H1 (cell line): ENCODE measurements at regions not wholly inside any gene's neighbourhood (a gene's known extent, or its start where the extent isn't known, plus 50 kb on each side); places are given as distances from the start of the nearest gene placed in this dataset.

ENCODE experiments used
- CTCF ChIA-PET: fragments of 300-600 bp; sonication (Branson Sonifier 250); formaldehyde crosslinking; loops from one replicate; lab custom pipeline; 2021; ENCODE audit not compliant: partially characterized antibody; lab: Charles Lee
- POLR2A ChIA-PET: fragments of 300-600 bp; sonication (Branson Sonifier 250); formaldehyde crosslinking; loops from one replicate; lab custom pipeline; 2021; ENCODE audit warnings: inconsistent platforms; ENCODE audit not compliant: partially characterized antibody; lab: Charles Lee
- DNase-seq, 2 experiments: peaks; one replicate each; pipeline versions ENCODE4 v3.0.0 to v3.0.0-alpha.2; 2010 to 2022; ENCODE audit warnings: low spot score in 2 of 2, low read depth in 1 of 2, mixed read lengths in 1 of 2
- FAIRE-seq: peaks from 2 replicates; lab custom pipeline; 2011; peaks lifted over from hg19 to GRCh38; lab: Jason Lieb, UNC
- H2AFZ ChIP-seq: 2 replicates; pipeline ENCODE4 v1.8.1; 2012; ENCODE audit warnings: low read length, inconsistent platforms
- H2AK5ac ChIP-seq: 2 replicates; pipeline ENCODE4 v1.6.1; 2013; ENCODE audit warnings: low read depth, low read length
- H2BK120ac ChIP-seq: replicated peaks from 2 replicates; pipeline ENCODE3; 2013; ENCODE audit warnings: low read depth, low read length, inconsistent platforms
- H2BK12ac ChIP-seq: 2 replicates; pipeline ENCODE4 v1.6.1; 2013; ENCODE audit warnings: low read depth, low read length
- H2BK15ac ChIP-seq: 2 replicates; pipeline ENCODE4 v1.6.1; 2013; ENCODE audit warnings: low read length
- H2BK20ac ChIP-seq: 2 replicates; pipeline ENCODE4 v1.6.1; 2013; ENCODE audit warnings: low read length
- H2BK5ac ChIP-seq: 2 replicates; pipeline ENCODE4 v1.6.1; 2013; ENCODE audit warnings: low read depth, low read length
- H3K14ac ChIP-seq: 2 replicates; pipeline ENCODE4 v1.6.1; 2013; ENCODE audit warnings: inconsistent platforms; ENCODE audit not compliant: insufficient read length
- H3K18ac ChIP-seq: 2 replicates; pipeline ENCODE4 v1.6.1; 2013; ENCODE audit warnings: low read length; ENCODE audit errors: extremely low read depth
- H3K23ac ChIP-seq: 2 replicates; pipeline ENCODE4 v1.6.1; 2013; ENCODE audit warnings: inconsistent platforms; ENCODE audit not compliant: insufficient read length
- H3K23me2 ChIP-seq: 2 replicates; pipeline ENCODE4 v1.6.1; 2013; ENCODE audit warnings: low read depth, low read length
- H3K27ac ChIP-seq: 2 replicates; pipeline ENCODE4 v1.6.1; 2011; ENCODE audit warnings: low read depth, low read length, inconsistent platforms
- H3K27me3 ChIP-seq, 4 experiments: replicated peaks in 1 of 4; 1 replicate in 1 of 4; 2 replicates in 3 of 4; pipeline versions ENCODE4 v1.6.1 to v1.8.1; 2011 to 2013; ENCODE audit warnings: low read length in 3 of 4, mild to moderate bottlenecking in 3 of 4, inconsistent platforms in 2 of 4, mixed read lengths in 2 of 4, moderate library complexity in 1 of 4; ENCODE audit not compliant: control insufficient read depth in 3 of 4, insufficient read depth in 3 of 4; ENCODE audit errors: extremely low read depth in 1 of 4
- H3K36me3 ChIP-seq, 4 experiments: 2 replicates each; pipeline versions ENCODE4 v1.6.1 to v1.8.1; 2011 to 2013; ENCODE audit warnings: mild to moderate bottlenecking in 4 of 4, low read length in 3 of 4, moderate library complexity in 2 of 4, control low read depth in 1 of 4, inconsistent platforms in 1 of 4; ENCODE audit not compliant: insufficient read depth in 4 of 4, control insufficient read depth in 2 of 4
- H3K4ac ChIP-seq: replicated peaks from 2 replicates; pipeline ENCODE3; 2013; ENCODE audit warnings: low read length, low read depth, mixed read lengths, inconsistent platforms; ENCODE audit not compliant: insufficient read length
- H3K4me1 ChIP-seq, 4 experiments: replicated peaks in 1 of 4; 1 replicate in 1 of 4; 2 replicates in 3 of 4; pipeline versions ENCODE4 v1.6.1 to v1.8.1; 2011 to 2013; ENCODE audit warnings: low read length in 3 of 4, inconsistent platforms in 2 of 4, mixed read lengths in 1 of 4; ENCODE audit not compliant: insufficient read depth in 4 of 4, control insufficient read depth in 3 of 4
- H3K4me2 ChIP-seq, 2 experiments: 2 replicates each; pipeline versions ENCODE4 v1.6.1 to v1.8.1; 2011 to 2013; ENCODE audit warnings: low read depth in 2 of 2, low read length in 2 of 2, control low read depth in 1 of 2, inconsistent platforms in 1 of 2, mild to moderate bottlenecking in 1 of 2; ENCODE audit not compliant: insufficient read depth in 1 of 2
- H3K4me3 ChIP-seq, 4 experiments: fragments of 200-600, 300-600 bp in 1 of 4; sonication (generic), shearing (Covaris generic), sonication (Bioruptor Twin) in 1 of 4; 2 replicates each; pipeline versions ENCODE4 v1.5.1 to v1.8.1; 2011 to 2016; ENCODE audit warnings: low read length in 4 of 4, low read depth in 3 of 4, control low read depth in 2 of 4, inconsistent platforms in 2 of 4, mild to moderate bottlenecking in 2 of 4, mixed read lengths in 1 of 4, moderate library complexity in 1 of 4; ENCODE audit not compliant: insufficient read depth in 2 of 4; ENCODE audit errors: extremely low read depth in 1 of 4
- H3K56ac ChIP-seq: replicated peaks from 2 replicates; pipeline ENCODE3; 2013; ENCODE audit warnings: low read depth, mild to moderate bottlenecking, mixed read lengths, low read length, inconsistent platforms; ENCODE audit not compliant: insufficient read length
- H3K79me1 ChIP-seq: 2 replicates; pipeline ENCODE4 v1.6.1; 2013; ENCODE audit warnings: low read depth, low read length, control low read depth
- H3K79me2 ChIP-seq, 2 experiments: 2 replicates each; pipeline versions ENCODE4 v1.6.1 to v1.8.1; 2012 to 2013; ENCODE audit warnings: low read length in 2 of 2, mild to moderate bottlenecking in 2 of 2, inconsistent platforms in 1 of 2; ENCODE audit not compliant: insufficient read depth in 2 of 2, control insufficient read depth in 1 of 2
- H3K9ac ChIP-seq, 4 experiments: replicated peaks in 1 of 4; 1 replicate in 1 of 4; 2 replicates in 3 of 4; pipeline versions ENCODE4 v1.6.1 to v1.8.1; 2011 to 2013; ENCODE audit warnings: low read depth in 3 of 4, low read length in 3 of 4, control low read depth in 2 of 4, mild to moderate bottlenecking in 2 of 4, moderate library complexity in 2 of 4, inconsistent platforms in 1 of 4; ENCODE audit errors: extremely low read depth in 1 of 4
- H3K9me3 ChIP-seq, 2 experiments: 2 replicates each; pipeline versions ENCODE4 v1.6.1 to v1.8.1; 2012 to 2013; ENCODE audit warnings: mild to moderate bottlenecking in 2 of 2, moderate library complexity in 2 of 2, control low read depth in 1 of 2, inconsistent platforms in 1 of 2, low read depth in 1 of 2, low read length in 1 of 2, mixed read lengths in 1 of 2; ENCODE audit not compliant: insufficient read depth in 2 of 2
- H4K20me1 ChIP-seq, 2 experiments: replicated peaks in 1 of 2; 2 replicates each; pipeline versions ENCODE3 to v1.8.1; 2011 to 2013; ENCODE audit warnings: inconsistent platforms in 2 of 2, low read length in 2 of 2, mild to moderate bottlenecking in 1 of 2; ENCODE audit not compliant: insufficient read depth in 2 of 2, control insufficient read depth in 1 of 2
- H4K5ac ChIP-seq: 2 replicates; pipeline ENCODE4 v1.6.1; 2013; ENCODE audit warnings: low read length, low read depth, mixed read lengths, inconsistent platforms; ENCODE audit not compliant: insufficient read length
- H4K8ac ChIP-seq: 2 replicates; pipeline ENCODE4 v1.8.0; 2013; ENCODE audit warnings: mild to moderate bottlenecking, moderate library complexity, low read length, inconsistent platforms; ENCODE audit not compliant: insufficient read depth; ENCODE audit errors: extremely low read depth
- H4K91ac ChIP-seq: replicated peaks from 2 replicates; pipeline ENCODE3; 2013; ENCODE audit warnings: low read length, mixed read lengths, inconsistent platforms; ENCODE audit not compliant: insufficient read length
- BACH1 ChIP-seq: IDR thresholded peaks from 2 replicates; pipeline ENCODE4 v1.6.1; 2012; ENCODE audit warnings: low read length, improper control_type of control experiment
- CEBPB ChIP-seq: IDR thresholded peaks from 2 replicates; pipeline ENCODE4 v1.6.1; 2012; ENCODE audit warnings: low read depth, low read length
- CHD2 ChIP-seq: IDR thresholded peaks from 2 replicates; pipeline ENCODE4 v1.6.1; 2012; ENCODE audit warnings: low read length, improper control_type of control experiment
- CREB1 ChIP-seq: IDR thresholded peaks from 2 replicates; pipeline ENCODE4 v1.6.1; 2012; ENCODE audit warnings: inconsistent platforms
- FOSL1 ChIP-seq: IDR thresholded peaks from 2 replicates; pipeline ENCODE4 v1.6.1; 2011; ENCODE audit warnings: mild to moderate bottlenecking, low read depth, low read length, moderate library complexity; ENCODE audit not compliant: insufficient read depth
- KDM1A ChIP-seq: fragments of 200-600, 300-600 bp; sonication (generic); IDR thresholded peaks from 2 replicates; pipeline ENCODE4 v1.7.1; 2016; ENCODE audit warnings: mild to moderate bottlenecking, low read length, borderline replicate concordance
- KDM4A ChIP-seq: IDR thresholded peaks from one replicate; pipeline ENCODE4 v1.7.1; 2012; ENCODE audit warnings: low read depth, mild to moderate bottlenecking, moderate library complexity, low read length, inconsistent platforms; ENCODE audit not compliant: severe bottlenecking
- MAFK ChIP-seq: IDR thresholded peaks from 2 replicates; pipeline ENCODE4 v1.6.1; 2012; ENCODE audit warnings: low read depth, mild to moderate bottlenecking, improper control_type of control experiment, low read length
- PHF8 ChIP-seq: fragments of 200-600 bp; sonication (generic); conservative IDR thresholded peaks from 2 replicates; pipeline ENCODE4 v1.7.1; 2012; ENCODE audit warnings: low read depth, mild to moderate bottlenecking, inconsistent platforms, low read length, moderate library complexity
- RAD21 ChIP-seq, 2 experiments: IDR thresholded peaks in 1 of 2; conservative IDR thresholded peaks in 1 of 2; 2 replicates each; pipeline ENCODE4 v1.6.1; 2011; ENCODE audit warnings: low read depth in 2 of 2, low read length in 2 of 2, improper control_type of control experiment in 1 of 2, inconsistent platforms in 1 of 2, mild to moderate bottlenecking in 1 of 2, moderate library complexity in 1 of 2
- RFX5 ChIP-seq: IDR thresholded peaks from 2 replicates; pipeline ENCODE4 v1.6.1; 2011; ENCODE audit warnings: low read depth, low read length, improper control_type of control experiment, borderline replicate concordance
- SRF ChIP-seq: IDR thresholded peaks from 2 replicates; pipeline ENCODE4 v1.6.1; 2011; ENCODE audit warnings: mild to moderate bottlenecking, low read depth, low read length, moderate library complexity
- TAF1 ChIP-seq: IDR thresholded peaks from 2 replicates; pipeline ENCODE4 v1.6.1; 2011; ENCODE audit warnings: mild to moderate bottlenecking, low read depth, low read length
- TAF7 ChIP-seq: optimal IDR thresholded peaks from 2 replicates; pipeline ENCODE3; 2011; ENCODE audit warnings: low read depth, mild to moderate bottlenecking, inconsistent platforms, low read length, moderate library complexity, borderline replicate concordance
- TBP ChIP-seq: IDR thresholded peaks from 2 replicates; pipeline ENCODE4 v1.6.1; 2011; ENCODE audit warnings: low read depth, low read length, improper control_type of control experiment
- WGBS, 2 experiments: shearing (Covaris generic) in 1 of 2; methylation state at CpG; one replicate each; pipeline versions ENCODE4 v1.1.6 to v1.1.7; 2013 to 2015; ENCODE audit warnings: low lambda C conversion rate in 2 of 2, mixed read lengths in 2 of 2, inconsistent platforms in 1 of 2, low coverage in 1 of 2, missing lambda C conversion rate in 1 of 2; ENCODE audit not compliant: insufficient replicate concordance in 2 of 2, insufficient coverage in 1 of 2, insufficient read length in 1 of 2; ENCODE audit errors: extremely low coverage in 1 of 2, missing lambda C conversion rate in 1 of 2; 5-methylcytosine and 5-hydroxymethylcytosine counted together

- WGBS, 2 experiments = 89% methylated on average over 3 of the region's 3 CpGs; no CpG with 5 or more reads in 1 of the 2 experiments
- CTCF ChIA-PET = no interaction called here
Observed at GRCh38 chr2:150011161-150011730, 423.7 kb upstream of the MMADHC start.

More at GRCh38 chr2:150011161-150011730, 423.7 kb upstream of the MMADHC start:
- no peaks in the 10 kb centered on the region for H3K79me2 ChIP-seq
- no peak overlapping the region for H4K5ac ChIP-seq
- H3K79me1 ChIP-seq = no peaks in the 10 kb centered on the region
- no peak overlapping the region for H3K9ac ChIP-seq
- H4K20me1 ChIP-seq = no peaks in the 10 kb centered on the region
- TF ChIP-seq PHF8 (no peak), BACH1 (no peak), CHD2 (no peak), TAF7 (no peak), KDM4A (no peak), CREB1 (no peak), TAF1 (no peak), CEBPB (no peak), KDM1A (no peak), RFX5 (no peak), RAD21 (IDR thresholded peaks at IDR 0.05 in 1 of 2, conservative IDR thresholded peaks at IDR 0.05 in 1 of 2; ENCODE audit: low read depth in 2 of 2, low read length in 2 of 2) (no peak), TBP (no peak), MAFK (no peak), FOSL1 (no peak), SRF (no peak)
- FAIRE-seq = no peak
- no peak overlapping the region for H4K8ac ChIP-seq
- H2AK5ac ChIP-seq = no peak overlapping the region
- H2AFZ ChIP-seq = no peak overlapping the region
- DNase-seq = no peak
- no peak overlapping the region for H4K91ac ChIP-seq
- no peak overlapping the region for H2BK12ac ChIP-seq
- H3K36me3 ChIP-seq = no peaks in the 10 kb centered on the region
- H3K4me3 ChIP-seq = no peak overlapping the region
- H2BK5ac ChIP-seq = no peak overlapping the region
- H2BK20ac ChIP-seq = no peak overlapping the region
- H3K23me2 ChIP-seq = no peaks in the 10 kb centered on the region
- H2BK15ac ChIP-seq = no peak overlapping the region
- no peak overlapping the region for H3K56ac ChIP-seq
- no peaks in the 10 kb centered on the region for H3K27me3 ChIP-seq
- no peak overlapping the region for H3K18ac ChIP-seq
- no peak overlapping the region for H2BK120ac ChIP-seq
- H3K4me2 ChIP-seq = no peak overlapping the region
- H3K4ac ChIP-seq = no peak overlapping the region
- no peaks in the 10 kb centered on the region for H3K4me1 ChIP-seq
- H3K27ac ChIP-seq = no peak overlapping the region
- POLR2A ChIA-PET = no interaction called here
- no peaks in the 10 kb centered on the region; a peak in 2 of 4 replicates for H3K9me3 ChIP-seq
- H3K23ac ChIP-seq = no peak overlapping the region
- H3K14ac ChIP-seq = no peak overlapping the region
